SK-N-MC (cell line): ENCODE measurements at regions not wholly inside any gene's neighbourhood (a gene's known extent, or its start where the extent isn't known, plus 50 kb on each side); places are given as distances from the start of the nearest gene placed in this dataset.

ENCODE experiments used
- EZH2 ChIP-seq: fragments of 200-600 bp; sonication (generic); IDR thresholded peaks from one replicate; pipeline ENCODE4 v1.6.1; 2017; ENCODE audit warnings: antibody characterized with exemption
- POLR2AphosphoS5 ChIP-seq: IDR thresholded peaks from 2 replicates; pipeline ENCODE4 v1.6.1; 2012; ENCODE audit warnings: mild to moderate bottlenecking, low read depth, low read length, borderline replicate concordance

DNA sequence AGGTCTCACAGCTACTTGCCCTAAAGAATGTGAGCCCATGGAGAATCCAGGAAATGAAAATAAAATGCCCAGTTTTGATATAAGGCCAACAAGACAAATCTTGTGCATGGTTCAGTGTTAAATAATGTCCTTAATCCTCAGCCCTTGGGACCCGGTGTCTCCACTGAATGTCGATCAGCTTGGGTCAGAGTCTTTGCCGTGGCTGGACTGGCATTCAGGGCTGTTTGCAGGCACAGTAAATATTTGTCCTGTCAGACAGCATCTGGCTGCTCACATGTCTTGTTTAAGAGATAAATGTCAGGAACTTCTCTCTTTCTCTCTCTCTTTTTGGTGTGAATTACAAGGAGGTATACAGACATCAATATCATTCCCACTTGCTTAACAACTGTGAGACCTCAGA, 452.5 kb downstream of the FUT8 start:
- TF ChIP-seq POLR2AphosphoS5 (no peak), EZH2 (no peak)
